ENCODE measurements at regions not wholly inside any gene's neighbourhood (a gene's known extent, or its start where the extent isn't known, plus 50 kb on each side); places are given as distances from the start of the nearest gene placed in this dataset.

DNA sequence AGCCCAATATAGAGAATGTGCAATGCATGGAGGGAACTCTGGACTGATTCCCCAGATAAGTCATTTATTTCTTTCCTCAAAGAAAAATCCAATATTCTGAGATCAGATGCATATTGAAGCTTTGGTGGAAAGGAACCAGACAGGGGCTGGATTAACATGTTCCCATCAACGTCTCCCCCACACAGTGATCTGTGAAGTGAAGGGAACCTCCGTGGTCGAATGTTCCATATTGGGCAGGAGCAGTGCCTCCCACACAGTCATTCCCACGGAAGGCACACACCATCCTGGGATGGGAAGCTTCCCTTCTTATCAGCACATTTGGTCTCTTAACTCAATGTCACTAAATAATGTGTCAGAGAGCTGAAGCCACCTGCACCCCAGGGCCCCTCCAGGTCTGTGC is 247.1 kb downstream of the BCL11B start:
- 68 to 77% methylated on average over 4 of the region's 4 CpGs for WGBS, 2 donors
- Histone ChIP-seq H3K4me3 (no peak overlapping the region), H3K4me1 (ENCODE audit: control insufficient read depth in 5 of 5, insufficient read depth in 5 of 5, low read length in 5 of 5) (no peaks in the 10 kb centered on the region), H3K36me3 (ENCODE audit: control insufficient read depth in 4 of 4, insufficient read depth in 4 of 4, low read length in 4 of 4) (no peaks in the 10 kb centered on the region), H3K9me3 (ENCODE audit: control insufficient read depth in 4 of 4, insufficient read depth in 3 of 4, low read length in 3 of 4) (peaks cover 0 to 2% (median 0%) of the 10 kb centered on the region in 4 donors), H3K27ac (ENCODE audit: low read depth in 1 of 2, low read length in 1 of 2) (no peak overlapping the region), H3K27me3 (ENCODE audit: control insufficient read depth in 3 of 3, insufficient read depth in 3 of 3, low read length in 2 of 3) (no peaks in the 10 kb centered on the region), H3K9ac (ENCODE audit: insufficient read depth in 1 of 2, low read length in 2 of 2) (no peak overlapping the region)
- TF ChIP-seq, protein P1, sequence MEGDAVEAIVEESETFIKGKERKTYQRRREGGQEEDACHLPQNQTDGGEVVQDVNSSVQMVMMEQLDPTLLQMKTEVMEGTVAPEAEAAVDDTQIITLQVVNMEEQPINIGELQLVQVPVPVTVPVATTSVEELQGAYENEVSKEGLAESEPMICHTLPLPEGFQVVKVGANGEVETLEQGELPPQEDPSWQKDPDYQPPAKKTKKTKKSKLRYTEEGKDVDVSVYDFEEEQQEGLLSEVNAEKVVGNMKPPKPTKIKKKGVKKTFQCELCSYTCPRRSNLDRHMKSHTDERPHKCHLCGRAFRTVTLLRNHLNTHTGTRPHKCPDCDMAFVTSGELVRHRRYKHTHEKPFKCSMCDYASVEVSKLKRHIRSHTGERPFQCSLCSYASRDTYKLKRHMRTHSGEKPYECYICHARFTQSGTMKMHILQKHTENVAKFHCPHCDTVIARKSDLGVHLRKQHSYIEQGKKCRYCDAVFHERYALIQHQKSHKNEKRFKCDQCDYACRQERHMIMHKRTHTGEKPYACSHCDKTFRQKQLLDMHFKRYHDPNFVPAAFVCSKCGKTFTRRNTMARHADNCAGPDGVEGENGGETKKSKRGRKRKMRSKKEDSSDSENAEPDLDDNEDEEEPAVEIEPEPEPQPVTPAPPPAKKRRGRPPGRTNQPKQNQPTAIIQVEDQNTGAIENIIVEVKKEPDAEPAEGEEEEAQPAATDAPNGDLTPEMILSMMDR (IDR thresholded peaks at IDR 0.05; ENCODE audit: control extremely low read depth, extremely low read depth): no peak
- DNase-seq: no peak
- ATAC-seq (ENCODE audit: insufficient read depth, low FRiP score): no peak

DNA sequence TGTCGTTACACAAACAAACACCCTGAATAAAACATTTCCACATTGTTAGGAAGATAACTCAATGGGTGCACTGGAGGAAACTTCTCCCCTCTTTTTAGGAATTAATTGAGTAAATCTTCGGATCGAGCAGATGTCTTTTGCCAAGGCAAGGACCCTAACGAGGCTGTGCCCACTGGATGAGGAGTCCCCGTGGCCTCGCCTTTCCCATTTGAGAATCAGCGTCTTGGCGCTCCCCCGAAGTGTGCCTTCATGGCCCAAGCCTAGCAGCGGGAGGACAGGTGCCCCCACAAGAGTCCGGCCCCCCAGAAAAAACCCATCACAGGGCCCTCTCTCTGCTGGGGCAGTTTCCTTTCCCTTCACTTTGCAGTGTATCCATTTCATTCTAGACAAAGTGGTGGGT is 246.6 kb downstream of the BCL11B start:
- Histone ChIP-seq H3K4me3 (no peak overlapping the region), H3K4me1 (ENCODE audit: control insufficient read depth in 5 of 5, insufficient read depth in 5 of 5, low read length in 5 of 5) (no peaks in the 10 kb centered on the region), H3K27ac (ENCODE audit: low read depth in 1 of 2, low read length in 1 of 2) (no peak overlapping the region), H3K36me3 (ENCODE audit: control insufficient read depth in 4 of 4, insufficient read depth in 4 of 4, low read length in 4 of 4) (no peaks in the 10 kb centered on the region), H3K9me3 (ENCODE audit: control insufficient read depth in 4 of 4, insufficient read depth in 3 of 4, low read length in 3 of 4) (peaks cover 0 to 2% (median 0%) of the 10 kb centered on the region in 4 donors), H3K9ac (ENCODE audit: insufficient read depth in 1 of 2, low read length in 2 of 2) (no peak overlapping the region), H3K27me3 (ENCODE audit: control insufficient read depth in 3 of 3, insufficient read depth in 3 of 3, low read length in 2 of 3) (no peaks in the 10 kb centered on the region)
- DNase-seq: no peak
- 93 to 94% methylated on average over 11 of the region's 11 CpGs for whole genome bisulfite sequencing, 2 donors
- no peak for ATAC-seq (ENCODE audit: insufficient read depth, low FRiP score)
- TF ChIP-seq, protein P1 (IDR thresholded peaks at IDR 0.05; ENCODE audit: control extremely low read depth, extremely low read depth): no peak

DNA sequence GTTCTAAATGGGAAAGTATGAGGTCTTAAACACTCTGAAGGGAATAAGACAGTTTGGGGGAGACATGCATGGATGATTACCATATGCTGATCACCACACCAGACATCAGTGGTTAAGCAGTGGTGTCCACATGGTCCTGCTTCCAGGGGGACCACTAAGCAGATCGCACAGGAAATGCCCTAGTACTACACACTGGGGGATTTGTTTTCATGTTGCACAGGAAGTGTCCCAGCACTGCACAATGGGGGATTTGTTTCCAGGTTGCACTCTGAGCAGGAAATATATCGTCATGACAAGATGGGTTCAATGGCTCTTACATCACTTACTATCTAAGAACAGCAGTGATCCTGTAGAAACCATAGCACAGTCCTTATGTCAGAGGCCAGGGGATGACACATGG is 245.5 kb downstream of the BCL11B start:
- TF ChIP-seq, protein P1 (IDR thresholded peaks at IDR 0.05; ENCODE audit: control extremely low read depth, extremely low read depth): no peak
- no peak overlapping the region for H3K27ac ChIP-seq (ENCODE audit: low read depth in 1 of 2, low read length in 1 of 2)
- H3K27me3 ChIP-seq (ENCODE audit: control insufficient read depth in 3 of 3, insufficient read depth in 3 of 3, low read length in 2 of 3): peaks cover 0 to 3% (median 0%) of the 10 kb centered on the region in 3 donors
- DNase-seq: peak in 1 of 3 donors; percentile 1
- no peaks in the 10 kb centered on the region for H3K36me3 ChIP-seq (ENCODE audit: control insufficient read depth in 4 of 4, insufficient read depth in 4 of 4, low read length in 4 of 4)
- H3K4me1 ChIP-seq (ENCODE audit: control insufficient read depth in 5 of 5, insufficient read depth in 5 of 5, low read length in 5 of 5): no peaks in the 10 kb centered on the region
- peaks cover 0 to 2% (median 0%) of the 10 kb centered on the region in 4 donors for H3K9me3 ChIP-seq (ENCODE audit: control insufficient read depth in 4 of 4, insufficient read depth in 3 of 4, low read length in 3 of 4)
- WGBS, 2 donors: 34 to 36% methylated on average over 2 of the region's 2 CpGs
- no peak for ATAC-seq (ENCODE audit: insufficient read depth, low FRiP score)
- H3K4me3 ChIP-seq: no peak overlapping the region
- H3K9ac ChIP-seq (ENCODE audit: insufficient read depth in 1 of 2, low read length in 2 of 2): no peak overlapping the region

DNA sequence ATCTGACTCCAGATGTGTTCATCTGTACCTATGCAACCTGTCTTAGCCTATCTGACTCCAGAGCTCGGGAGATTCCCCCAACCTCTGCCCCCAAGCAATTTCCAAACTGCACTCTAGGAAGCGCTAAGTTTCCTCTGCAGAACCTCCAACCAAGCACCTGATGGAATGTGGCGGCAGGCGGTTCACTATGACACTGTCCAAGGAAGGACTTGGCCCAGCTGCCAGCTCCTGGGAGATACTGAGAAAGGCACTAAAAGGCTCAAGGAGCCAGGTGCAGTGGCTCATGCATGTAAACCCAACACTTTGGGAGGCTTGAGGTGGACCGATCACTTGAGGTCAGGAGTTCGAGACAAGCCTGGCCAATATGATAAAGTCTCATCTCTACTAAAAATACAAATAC is 244.0 kb downstream of the BCL11B start:
- DNase-seq (peak in 1 of 3 donors; percentile 4), ATAC-seq (ENCODE audit: insufficient read depth, low FRiP score) (no peak)
- peaks cover 0 to 3% (median 0%) of the 10 kb centered on the region in 3 donors for H3K27me3 ChIP-seq (ENCODE audit: control insufficient read depth in 3 of 3, insufficient read depth in 3 of 3, low read length in 2 of 3)
- no peaks in the 10 kb centered on the region for H3K36me3 ChIP-seq (ENCODE audit: control insufficient read depth in 4 of 4, insufficient read depth in 4 of 4, low read length in 4 of 4)
- TF ChIP-seq, protein P1 (IDR thresholded peaks at IDR 0.05; ENCODE audit: control extremely low read depth, extremely low read depth): no peak
- WGBS, 2 donors: 89 to 92% methylated on average over 6 of the region's 6 CpGs
- H3K4me3 ChIP-seq: no peak overlapping the region
- no peak overlapping the region for H3K9ac ChIP-seq (ENCODE audit: insufficient read depth in 1 of 2, low read length in 2 of 2)
- H3K9me3 ChIP-seq (ENCODE audit: control insufficient read depth in 4 of 4, insufficient read depth in 3 of 4, low read length in 3 of 4): peaks cover 0 to 1% (median 0%) of the 10 kb centered on the region in 4 donors
- H3K4me1 ChIP-seq (ENCODE audit: control insufficient read depth in 5 of 5, insufficient read depth in 5 of 5, low read length in 5 of 5): no peaks in the 10 kb centered on the region
- H3K27ac ChIP-seq (ENCODE audit: low read depth in 1 of 2, low read length in 1 of 2): no peak overlapping the region

Data from lung (tissue), 11 donors.